ENCODE measurements at regions not wholly inside any gene's neighbourhood (a gene's known extent, or its start where the extent isn't known, plus 50 kb on each side); places are given as distances from the start of the nearest gene placed in this dataset.

DNA sequence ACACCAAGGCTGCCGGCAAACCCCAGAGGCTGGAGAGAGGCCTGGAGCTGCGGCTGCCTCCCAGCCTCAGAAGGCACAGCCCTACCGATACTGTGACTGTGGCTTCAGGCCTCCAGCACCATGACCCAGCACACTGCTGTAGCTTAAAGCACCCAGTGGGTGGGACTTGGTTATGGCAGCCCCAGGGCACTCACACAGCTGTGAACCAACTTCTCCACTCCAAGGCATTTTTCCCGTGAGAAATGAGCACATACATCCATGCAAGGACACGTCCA is 199.5 kb downstream of the NDUFA10 start:
- Histone ChIP-seq H3K4me1 (peaks cover 0 to 10% (median 4%) of the 10 kb centered on the region in 4 donors), H3K27me3 (peaks cover 0 to 24% (median 3%) of the 10 kb centered on the region in 3 donors), H3K27ac (no peak overlapping the region), H3K9me3 (no peaks in the 10 kb centered on the region), H3K36me3 (no peaks in the 10 kb centered on the region), H3K4me3 (no peak overlapping the region)
- DNase-seq = peak; percentile 2 to 13
- no peak for TF ChIP-seq EP300 (IDR thresholded peaks at IDR 0.05)
- TF ChIP-seq, protein P1, sequence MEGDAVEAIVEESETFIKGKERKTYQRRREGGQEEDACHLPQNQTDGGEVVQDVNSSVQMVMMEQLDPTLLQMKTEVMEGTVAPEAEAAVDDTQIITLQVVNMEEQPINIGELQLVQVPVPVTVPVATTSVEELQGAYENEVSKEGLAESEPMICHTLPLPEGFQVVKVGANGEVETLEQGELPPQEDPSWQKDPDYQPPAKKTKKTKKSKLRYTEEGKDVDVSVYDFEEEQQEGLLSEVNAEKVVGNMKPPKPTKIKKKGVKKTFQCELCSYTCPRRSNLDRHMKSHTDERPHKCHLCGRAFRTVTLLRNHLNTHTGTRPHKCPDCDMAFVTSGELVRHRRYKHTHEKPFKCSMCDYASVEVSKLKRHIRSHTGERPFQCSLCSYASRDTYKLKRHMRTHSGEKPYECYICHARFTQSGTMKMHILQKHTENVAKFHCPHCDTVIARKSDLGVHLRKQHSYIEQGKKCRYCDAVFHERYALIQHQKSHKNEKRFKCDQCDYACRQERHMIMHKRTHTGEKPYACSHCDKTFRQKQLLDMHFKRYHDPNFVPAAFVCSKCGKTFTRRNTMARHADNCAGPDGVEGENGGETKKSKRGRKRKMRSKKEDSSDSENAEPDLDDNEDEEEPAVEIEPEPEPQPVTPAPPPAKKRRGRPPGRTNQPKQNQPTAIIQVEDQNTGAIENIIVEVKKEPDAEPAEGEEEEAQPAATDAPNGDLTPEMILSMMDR (IDR thresholded peaks at IDR 0.05) = no peak
- TF ChIP-seq POLR2A (IDR thresholded peaks at IDR 0.05) = no peak
- TF ChIP-seq POLR2AphosphoS5 (IDR thresholded peaks at IDR 0.05) = no peak
- intact Hi-C loops (cut with DNase I; ENCODE audit: low total_unique reads) = no loop called here
- WGBS, 5 donors = 74 to 85% (median 78%) methylated on average over 4 to 5 of the region's 5 CpGs

DNA sequence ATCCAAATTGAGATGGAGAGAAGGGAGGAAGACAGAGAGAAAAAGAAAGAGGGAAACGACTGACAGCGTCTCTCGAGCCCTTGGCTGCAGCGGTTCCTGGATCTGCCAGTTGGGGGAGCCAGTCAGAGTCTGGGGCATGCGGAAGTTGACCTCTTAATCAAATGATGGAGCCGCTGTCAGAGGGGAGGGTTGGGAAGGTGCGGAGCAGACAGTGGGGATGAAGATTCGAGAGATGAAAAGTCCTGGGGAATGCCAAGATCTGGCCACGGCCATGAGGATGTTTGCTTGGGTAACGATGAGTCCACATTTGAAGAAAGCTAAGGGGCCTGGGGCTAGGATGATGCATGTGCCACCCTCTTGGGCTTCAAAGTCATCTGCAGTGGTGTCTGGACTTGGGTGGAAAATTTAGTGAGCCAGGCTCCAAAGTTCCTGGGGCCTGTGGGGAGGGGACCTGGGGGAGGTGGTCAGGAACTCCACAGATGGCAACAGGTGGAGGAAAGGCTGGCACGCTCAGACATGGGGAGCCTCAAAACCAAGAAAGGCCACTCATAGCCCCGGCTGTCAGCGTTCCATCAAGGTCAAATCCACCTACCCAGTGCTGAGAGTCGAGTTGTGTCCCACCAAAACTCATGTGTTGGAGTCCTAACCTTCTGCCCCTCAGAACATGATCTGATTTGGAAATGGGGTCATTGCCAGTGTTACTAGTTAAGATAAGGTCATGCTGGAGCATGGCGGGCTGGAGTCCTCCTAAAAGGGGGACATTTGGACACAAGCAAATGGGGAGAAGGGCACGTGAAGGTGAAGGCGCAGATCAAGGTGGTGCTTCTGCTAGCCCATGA is 200.1 kb downstream of the NDUFA10 start:
- peak; percentile 0 to 16 for DNase-seq
- intact Hi-C loops (cut with DNase I; ENCODE audit: low total_unique reads) = no loop called here

DNA sequence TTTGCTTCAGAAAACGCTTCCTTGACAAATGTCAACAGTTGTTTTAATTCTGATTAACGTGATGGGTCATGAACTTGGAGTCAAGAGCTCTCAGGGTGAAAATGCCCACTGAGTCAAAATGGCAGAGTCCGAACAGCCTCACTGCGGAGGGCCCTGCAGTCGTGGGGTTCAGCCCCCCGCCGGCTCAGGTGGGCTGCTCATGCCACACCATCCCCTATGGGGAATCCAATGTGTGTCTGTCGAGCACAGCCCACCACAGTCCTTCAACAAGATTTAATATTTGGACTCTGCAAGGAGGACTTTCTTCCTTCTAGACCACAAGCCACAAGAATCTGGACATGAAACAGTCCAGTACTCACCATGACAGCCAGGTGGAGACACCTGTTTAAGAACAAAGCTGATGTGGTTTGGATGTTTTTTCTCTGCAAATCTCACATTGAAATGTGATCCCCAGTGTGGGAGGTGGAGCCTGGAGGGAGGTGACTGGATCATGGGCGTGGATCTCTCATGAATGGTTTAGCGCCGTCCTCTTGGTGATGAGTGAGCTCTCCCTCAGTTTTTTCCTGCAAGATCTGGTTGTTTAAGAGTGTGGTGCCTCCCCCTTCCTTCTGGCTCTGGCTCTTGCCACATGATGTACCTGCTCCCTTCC is 201.0 kb downstream of the NDUFA10 start:
- peak; percentile 23 to 72 for DNase-seq
- no peak overlapping the region for H3K27ac ChIP-seq
- TF ChIP-seq, protein P1 (IDR thresholded peaks at IDR 0.05) = no peak
- TF ChIP-seq EP300 (IDR thresholded peaks at IDR 0.05) (no peak), POLR2AphosphoS5 (IDR thresholded peaks at IDR 0.05) (no peak), POLR2A (IDR thresholded peaks at IDR 0.05) (no peak)
- no peaks in the 10 kb centered on the region for H3K36me3 ChIP-seq
- WGBS, 5 donors = 44 to 53% (median 45%) methylated on average over 11 of the region's 11 CpGs
- H3K4me3 ChIP-seq = no peak overlapping the region
- no peaks in the 10 kb centered on the region for H3K4me1 ChIP-seq
- intact Hi-C loops (cut with DNase I; ENCODE audit: low total_unique reads) = no loop called here
- peaks cover 0 to 23% (median 3%) of the 10 kb centered on the region in 3 donors for H3K27me3 ChIP-seq
- H3K9me3 ChIP-seq = no peaks in the 10 kb centered on the region

More for the DNA sequence above, 200.1 kb downstream of the NDUFA10 start:
- no peak for TF ChIP-seq POLR2AphosphoS5 (IDR thresholded peaks at IDR 0.05)
- TF ChIP-seq, protein P1 (IDR thresholded peaks at IDR 0.05) = no peak
- no peak for TF ChIP-seq POLR2A (IDR thresholded peaks at IDR 0.05)
- TF ChIP-seq EP300 (IDR thresholded peaks at IDR 0.05) = no peak
- H3K27ac ChIP-seq = no peak overlapping the region
- no peaks in the 10 kb centered on the region for H3K9me3 ChIP-seq
- H3K4me1 ChIP-seq = peaks cover 0 to 4% (median 1%) of the 10 kb centered on the region in 4 donors
- H3K36me3 ChIP-seq = no peaks in the 10 kb centered on the region
- no peak overlapping the region for H3K4me3 ChIP-seq
- H3K27me3 ChIP-seq = peaks cover 0 to 24% (median 3%) of the 10 kb centered on the region in 3 donors
- 77 to 85% (median 84%) methylated on average over 16 to 17 of the region's 17 CpGs for WGBS, 5 donors

DNA sequence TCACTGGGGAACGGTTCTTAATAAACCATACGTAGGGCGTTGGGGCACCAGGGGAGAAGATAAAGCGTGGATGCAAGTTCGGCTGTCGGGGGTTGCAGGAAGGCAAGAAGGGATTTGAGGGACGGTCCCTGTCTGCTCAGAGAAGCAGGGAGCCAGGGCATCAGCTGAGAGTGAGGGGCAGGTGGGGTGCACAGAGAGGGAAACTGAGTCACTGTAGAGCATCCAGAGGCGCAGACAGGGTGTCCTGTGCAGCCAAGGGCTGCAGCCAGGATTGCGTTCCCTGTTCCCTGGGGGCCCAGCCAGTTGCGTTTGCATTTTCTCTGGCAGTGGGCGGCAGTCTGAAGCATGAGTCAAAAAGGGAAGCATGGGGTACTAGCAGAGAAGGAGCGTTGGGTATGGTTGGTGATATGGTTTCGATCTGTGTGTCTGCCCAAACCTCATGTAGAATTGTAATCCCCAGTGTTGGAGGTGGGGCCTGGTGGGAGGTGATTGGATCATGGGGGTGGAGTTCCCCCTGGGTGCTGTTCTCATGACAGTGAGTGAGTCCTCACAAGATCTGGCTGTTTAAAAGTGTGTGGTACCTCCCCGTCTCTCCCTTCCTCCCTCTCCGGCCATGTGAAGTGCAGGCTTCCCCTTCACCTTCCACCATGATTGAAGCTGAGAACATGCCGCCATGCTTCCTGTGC is 202.9 kb downstream of the NDUFA10 start:
- peaks cover 0 to 12% (median 3%) of the 10 kb centered on the region in 3 donors for H3K27me3 ChIP-seq
- H3K4me1 ChIP-seq = no peaks in the 10 kb centered on the region
- DNase-seq = peak in 1 of 2 donors; percentile 10
- intact Hi-C loops (cut with DNase I; ENCODE audit: low total_unique reads) = no loop called here
- no peak overlapping the region for H3K4me3 ChIP-seq
- no peak overlapping the region for H3K27ac ChIP-seq
- no peak for TF ChIP-seq POLR2A (IDR thresholded peaks at IDR 0.05)
- no peaks in the 10 kb centered on the region for H3K36me3 ChIP-seq
- no peaks in the 10 kb centered on the region for H3K9me3 ChIP-seq
- 81 to 90% (median 85%) methylated on average over 16 of the region's 16 CpGs for whole genome bisulfite sequencing, 5 donors

All from stomach (tissue), 8 donors.